ENCODE measurements at regions not wholly inside any gene's neighbourhood (a gene's known extent, or its start where the extent isn't known, plus 50 kb on each side); places are given as distances from the start of the nearest gene placed in this dataset.

DNA sequence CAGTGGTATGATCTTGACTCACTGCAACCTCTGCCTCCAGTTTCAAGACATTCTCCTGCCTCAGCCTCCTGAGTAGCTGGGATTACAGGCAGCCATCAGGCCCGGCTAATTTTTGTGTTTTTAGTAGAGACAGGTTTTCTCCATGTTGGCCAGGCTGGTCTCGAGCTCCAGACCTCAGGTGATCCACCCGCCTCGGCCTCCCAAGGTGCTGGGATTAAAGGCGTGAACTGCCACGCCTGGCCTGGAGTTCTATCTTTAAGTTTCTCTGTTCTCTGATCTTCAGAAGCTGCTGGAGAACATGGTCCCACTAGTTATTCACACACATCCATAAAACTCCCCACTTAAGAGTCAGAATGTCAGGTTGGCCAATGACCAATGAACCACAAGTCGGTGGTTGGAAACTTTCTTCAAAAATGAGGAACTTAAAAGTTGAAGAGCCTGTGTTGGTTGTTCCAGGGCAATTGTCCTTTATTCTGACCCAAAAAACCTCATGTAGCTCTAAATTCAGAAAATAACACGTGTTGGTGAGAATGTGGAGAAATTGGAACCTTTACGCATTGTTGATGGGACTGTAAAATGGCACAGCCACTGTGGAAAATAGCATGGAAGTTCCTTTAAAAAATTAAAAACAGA is 55.9 kb upstream of the PIK3CB start:
- Histone ChIP-seq H3K9ac (replicated peaks; ENCODE audit: extremely low read depth, insufficient read depth, low read length) (no peak overlapping the region), H3K9me3 (replicated peaks; ENCODE audit: control insufficient read depth, insufficient read depth, low read length) (no peaks in the 10 kb centered on the region), H3K4me3 (replicated peaks in 1 of 3; ENCODE audit: insufficient read depth in 1 of 3, low read depth in 1 of 3, low read length in 3 of 3) (no peak overlapping the region), H3K4me2 (ENCODE audit: insufficient read depth, low read length) (no peak overlapping the region), H2AFZ (ENCODE audit: low read depth, low read length) (no peak overlapping the region), H3K9me1 (replicated peaks; ENCODE audit: control insufficient read depth, extremely low read depth, insufficient read depth, low read length) (no peaks in the 10 kb centered on the region), H3K36me3 (ENCODE audit: control insufficient read depth in 2 of 2, extremely low read depth in 1 of 2, insufficient read depth in 2 of 2, low read length in 2 of 2) (no peaks in the 10 kb centered on the region), H3K27me3 (ENCODE audit: control insufficient read depth in 2 of 2, insufficient read depth in 2 of 2, low read length in 2 of 2) (no peaks in the 10 kb centered on the region), H4K20me1 (replicated peaks; ENCODE audit: control insufficient read depth, extremely low read depth, insufficient read depth, low read length) (no peaks in the 10 kb centered on the region), H3K79me2 (ENCODE audit: control insufficient read depth, insufficient read depth, low read length) (no peaks in the 10 kb centered on the region), H3K4me1 (ENCODE audit: control insufficient read depth, extremely low read depth, insufficient read depth, low read length) (peaks cover 4% of the 10 kb centered on the region), H3K27ac (ENCODE audit: insufficient read depth, low read depth, low read length) (peak overlapping the region; percentile 64)
- BruUV-seq (replicated peaks), result TSS peak; percentile 90
- dilution Hi-C loops (cut with MboI; ENCODE audit: extremely low pct_ligation_motif_present, low sequenced_read_pairs), result no loop called here
- FAIRE-seq, result peak; percentile 28
- no peak for DNase-seq (ENCODE audit: low read depth, low spot score)
- POLR2A ChIA-PET, result no interaction called here
- CTCF ChIA-PET, result interaction anchor here (1.6 to 4.6 kb wide), 3 partner anchors 9 to 25 kb away, joined by 3 to 25 read pairs (median 9); no protein-coding TSS in a partner anchor
- TF ChIP-seq EZH2 (IDR thresholded peaks at IDR 0.05; ENCODE audit: borderline replicate concordance, low read depth, low read length, severe bottlenecking) (no peak), GATA2 (IDR thresholded peaks at IDR 0.05; ENCODE audit: insufficient read depth, insufficient read length, low read depth, low read length) (no peak), JUN (IDR thresholded peaks at IDR 0.05; ENCODE audit: borderline replicate concordance, insufficient read depth, insufficient read length, low read depth) (no peak), POLR2A (IDR thresholded peaks at IDR 0.05; ENCODE audit: low read depth, low read length) (no peak), FOS (IDR thresholded peaks at IDR 0.05; ENCODE audit: borderline replicate concordance, insufficient read depth, low read length) (no peak), MYC (IDR thresholded peaks at IDR 0.05; ENCODE audit: low read depth, low read length) (no peak)
- TF ChIP-seq, protein P1, sequence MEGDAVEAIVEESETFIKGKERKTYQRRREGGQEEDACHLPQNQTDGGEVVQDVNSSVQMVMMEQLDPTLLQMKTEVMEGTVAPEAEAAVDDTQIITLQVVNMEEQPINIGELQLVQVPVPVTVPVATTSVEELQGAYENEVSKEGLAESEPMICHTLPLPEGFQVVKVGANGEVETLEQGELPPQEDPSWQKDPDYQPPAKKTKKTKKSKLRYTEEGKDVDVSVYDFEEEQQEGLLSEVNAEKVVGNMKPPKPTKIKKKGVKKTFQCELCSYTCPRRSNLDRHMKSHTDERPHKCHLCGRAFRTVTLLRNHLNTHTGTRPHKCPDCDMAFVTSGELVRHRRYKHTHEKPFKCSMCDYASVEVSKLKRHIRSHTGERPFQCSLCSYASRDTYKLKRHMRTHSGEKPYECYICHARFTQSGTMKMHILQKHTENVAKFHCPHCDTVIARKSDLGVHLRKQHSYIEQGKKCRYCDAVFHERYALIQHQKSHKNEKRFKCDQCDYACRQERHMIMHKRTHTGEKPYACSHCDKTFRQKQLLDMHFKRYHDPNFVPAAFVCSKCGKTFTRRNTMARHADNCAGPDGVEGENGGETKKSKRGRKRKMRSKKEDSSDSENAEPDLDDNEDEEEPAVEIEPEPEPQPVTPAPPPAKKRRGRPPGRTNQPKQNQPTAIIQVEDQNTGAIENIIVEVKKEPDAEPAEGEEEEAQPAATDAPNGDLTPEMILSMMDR (IDR thresholded peaks at IDR 0.05; ENCODE audit: extremely low read depth in 1 of 2, insufficient read depth in 1 of 2, low read depth in 1 of 2, low read length in 2 of 2), result no peak
- intact Hi-C loops (cut with micrococcal nuclease), result loop anchor here (1.0 kb wide), 2 partner anchors 14 to 25 kb away; no protein-coding TSS in a partner anchor

All from endothelial cell of umbilical vein (primary cell).